CD4-positive, alpha-beta T cell treated with Interleukin-17A for 4 hours (primary cell): ENCODE measurements at regions not wholly inside any gene's neighbourhood (a gene's known extent, or its start where the extent isn't known, plus 50 kb on each side); places are given as distances from the start of the nearest gene placed in this dataset.
"Not testable (repeated sequence)": the region's sequence is repeated elsewhere in the genome, so short reads cannot be mapped to it uniquely, and the experiment has no call there.

Experiments
- DNase-seq: peaks from one replicate; pipeline ENCODE4 v3.0.0-alpha.2; 2020; ENCODE audit warnings: mixed read lengths

DNA sequence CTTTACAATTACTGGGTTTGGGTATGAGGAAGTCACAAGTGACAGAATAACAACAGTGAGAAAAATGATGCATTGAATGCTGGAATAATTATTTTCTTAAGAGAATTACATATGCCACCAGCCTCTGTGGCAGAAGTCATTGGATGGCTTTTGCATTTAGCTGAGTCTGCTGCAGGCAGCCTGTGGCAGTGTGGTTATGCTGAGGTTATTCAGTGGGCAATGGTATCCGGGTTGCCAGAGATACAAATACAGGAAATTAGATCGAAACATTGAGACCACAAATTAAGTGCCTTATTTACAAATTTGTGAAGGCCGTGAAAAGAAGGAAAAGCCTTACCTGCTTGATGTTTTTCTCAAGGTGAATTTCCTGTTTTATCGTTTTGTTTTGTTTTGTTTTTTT, 1050.0 kb downstream of the GALC start:
- no peak for DNase-seq

DNA sequence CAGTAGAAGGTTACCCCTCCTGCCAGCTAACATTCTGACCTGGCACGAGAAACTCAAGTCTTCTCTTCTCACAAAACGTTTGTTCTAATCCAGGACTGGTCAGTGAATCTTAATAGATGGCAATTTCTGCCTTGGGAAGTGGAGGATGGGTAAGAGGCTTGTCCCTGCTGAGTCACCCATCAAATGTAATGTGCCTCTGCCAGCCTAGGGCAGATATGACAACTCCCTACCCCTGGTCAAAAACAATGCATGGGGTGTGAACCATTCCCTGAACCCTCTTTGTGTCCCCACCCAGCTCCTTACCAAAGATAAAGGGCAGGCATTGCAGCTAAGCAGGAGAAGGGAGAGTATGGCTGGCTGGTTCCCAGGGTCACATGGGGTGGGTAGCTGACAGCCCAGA, 1052.9 kb downstream of the GALC start:
- no peak for DNase-seq

DNA sequence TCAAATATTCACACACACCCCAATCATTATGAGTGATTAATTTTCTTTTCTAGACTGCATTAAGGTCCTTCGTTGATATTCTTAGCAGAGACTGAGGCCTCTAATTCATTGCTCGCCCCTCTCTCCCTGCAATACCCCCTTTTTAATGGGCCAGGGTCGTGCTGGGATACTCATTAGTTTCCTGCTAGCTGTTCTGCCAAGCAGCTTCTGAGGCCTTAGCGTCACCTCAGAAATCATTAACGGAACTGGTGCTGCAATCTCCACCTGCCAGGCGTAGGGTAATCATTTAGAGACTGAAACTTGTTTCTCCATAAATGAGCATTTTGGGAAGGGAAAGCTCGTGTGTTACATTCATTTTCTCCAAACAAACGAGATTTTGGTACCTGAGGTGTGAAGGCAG, 1054.7 kb downstream of the GALC start:
- DNase-seq: no peak

GRCh38 chr14:86936556-86936955, 1056.4 kb downstream of the GALC start:
- DNase-seq: no peak

DNA sequence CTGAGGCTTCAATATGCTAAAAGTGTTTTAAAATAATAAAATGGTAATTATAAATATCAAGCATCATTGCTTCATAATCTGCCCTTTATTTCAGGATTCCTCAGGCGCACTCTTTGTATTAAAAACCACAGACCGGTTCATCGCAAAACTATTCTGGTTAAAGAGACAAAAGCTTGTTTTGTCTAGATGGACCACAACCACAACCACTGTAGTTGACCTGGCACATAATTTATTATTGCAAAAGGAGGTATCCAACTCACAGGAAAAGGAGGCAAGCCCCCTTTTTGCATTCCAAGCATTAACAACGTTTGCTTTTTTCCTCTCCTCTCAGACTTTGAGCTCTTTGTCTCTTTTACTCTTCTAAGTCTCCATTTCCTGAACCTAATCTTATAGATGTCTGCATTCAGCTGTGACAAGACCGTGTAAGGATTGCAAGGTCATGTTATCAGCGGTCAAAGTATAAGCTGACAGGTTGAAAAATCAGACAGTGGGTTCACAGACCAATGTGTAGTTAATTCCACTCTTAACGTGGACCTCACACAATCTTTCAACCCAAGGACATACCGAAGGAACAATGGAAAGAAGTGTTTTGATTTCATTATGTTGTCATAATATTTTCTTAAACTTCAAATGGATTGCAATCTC, 1057.6 kb downstream of the GALC start:
- no peak for DNase-seq

- no peak for DNase-seq
Observed at GRCh38 chr14:86933958-86934595, 1058.9 kb downstream of the GALC start.

- no peak for DNase-seq
Observed at GRCh38 chr14:86933460-86933859, 1059.5 kb downstream of the GALC start.

GRCh38 chr14:86915406-86915805, 1077.6 kb downstream of the GALC start:
- DNase-seq: no peak

DNA sequence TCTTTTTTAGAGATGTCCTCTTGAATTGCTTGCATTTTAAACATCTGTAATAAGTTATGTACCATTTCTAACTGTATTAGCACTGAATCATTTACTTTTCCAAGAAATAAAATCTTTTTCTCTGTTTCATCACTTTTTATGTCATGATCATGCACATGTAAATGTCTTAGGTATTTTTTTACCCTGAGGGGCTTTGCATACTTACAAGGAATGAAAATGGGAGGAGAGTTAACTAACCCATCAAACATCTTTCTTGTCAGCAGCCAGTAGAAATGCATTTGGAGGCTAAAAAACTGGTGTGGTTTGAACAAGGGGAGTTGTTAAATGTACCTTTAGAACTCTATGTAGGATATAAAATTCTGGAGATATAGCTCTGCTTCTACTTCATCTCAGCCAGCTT, 1080.3 kb downstream of the GALC start:
- no peak for DNase-seq

DNA sequence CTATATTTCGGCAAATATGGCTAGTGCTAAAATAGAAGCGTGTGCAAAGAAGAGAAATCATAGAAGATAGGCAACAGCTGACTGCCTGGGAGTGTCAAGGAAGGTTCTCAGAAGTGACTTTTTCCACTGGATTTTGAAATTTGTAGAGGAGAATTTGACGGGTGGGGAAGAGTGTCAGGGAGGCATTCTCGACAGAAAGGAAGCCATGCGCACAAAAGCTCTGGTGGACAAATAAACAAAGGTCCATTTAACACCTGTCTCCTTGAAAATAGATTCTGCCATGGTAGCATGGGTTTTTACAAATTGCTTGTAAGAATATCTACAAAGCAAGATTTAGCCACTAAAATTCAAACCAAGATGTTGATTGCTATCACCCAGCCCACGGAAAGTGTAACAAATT, 1081.5 kb downstream of the GALC start:
- no peak for DNase-seq

DNA sequence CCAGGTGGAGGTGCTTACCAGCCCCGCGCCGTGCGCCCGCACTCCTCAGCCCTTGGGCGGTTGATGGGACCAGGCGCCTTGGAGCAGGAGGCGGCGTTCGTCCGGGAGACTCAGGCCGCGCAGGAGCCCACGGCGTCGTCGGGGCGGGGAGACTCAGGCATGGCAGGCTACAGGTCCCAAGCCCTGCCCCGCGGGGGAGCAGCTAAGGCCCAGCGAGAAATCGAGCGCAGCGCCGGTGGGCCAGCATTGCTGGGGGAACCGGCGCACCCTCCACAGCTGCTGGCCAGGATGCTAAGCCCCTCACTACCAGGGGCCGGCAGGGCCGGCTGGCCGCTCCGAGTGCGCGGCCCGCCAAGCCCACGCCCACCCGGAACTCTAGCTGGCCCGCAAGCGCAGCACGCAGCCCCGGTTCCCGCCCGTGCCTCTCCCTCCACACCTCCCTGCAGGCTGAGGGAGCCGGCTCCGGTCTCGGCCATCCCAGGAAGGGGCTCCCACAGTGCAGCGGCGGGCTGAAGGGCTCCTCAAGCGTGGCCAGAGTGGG, 1087.5 kb downstream of the GALC start:
- DNase-seq: not testable (repeated sequence)

GRCh38 chr14:86902176-86902950, 1090.6 kb downstream of the GALC start:
- DNase-seq: no peak

GRCh38 chr14:86897704-86898513, 1095.1 kb downstream of the GALC start:
- DNase-seq: no peak

DNA sequence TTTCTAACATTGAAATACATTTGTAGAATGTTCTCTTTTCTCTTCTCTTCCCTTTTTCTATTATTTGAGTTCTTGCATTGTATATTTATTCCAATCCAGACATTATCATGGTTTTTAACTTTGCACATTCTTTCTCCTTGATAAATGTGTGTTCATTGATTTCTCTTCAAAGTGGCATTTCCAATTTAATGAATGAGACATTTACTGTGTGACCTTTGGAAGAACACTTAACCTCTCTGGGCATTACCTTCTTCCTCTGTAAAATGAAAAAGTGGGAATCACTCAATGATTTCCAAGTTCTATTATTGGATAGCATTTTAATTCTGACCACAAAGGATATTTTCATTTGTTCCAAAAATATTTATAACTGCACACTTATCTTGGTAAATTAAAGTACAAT, 1095.8 kb downstream of the GALC start:
- DNase-seq: no peak

- DNase-seq: no peak
Observed at GRCh38 chr14:86896701-86897100, 1096.3 kb downstream of the GALC start.

DNA sequence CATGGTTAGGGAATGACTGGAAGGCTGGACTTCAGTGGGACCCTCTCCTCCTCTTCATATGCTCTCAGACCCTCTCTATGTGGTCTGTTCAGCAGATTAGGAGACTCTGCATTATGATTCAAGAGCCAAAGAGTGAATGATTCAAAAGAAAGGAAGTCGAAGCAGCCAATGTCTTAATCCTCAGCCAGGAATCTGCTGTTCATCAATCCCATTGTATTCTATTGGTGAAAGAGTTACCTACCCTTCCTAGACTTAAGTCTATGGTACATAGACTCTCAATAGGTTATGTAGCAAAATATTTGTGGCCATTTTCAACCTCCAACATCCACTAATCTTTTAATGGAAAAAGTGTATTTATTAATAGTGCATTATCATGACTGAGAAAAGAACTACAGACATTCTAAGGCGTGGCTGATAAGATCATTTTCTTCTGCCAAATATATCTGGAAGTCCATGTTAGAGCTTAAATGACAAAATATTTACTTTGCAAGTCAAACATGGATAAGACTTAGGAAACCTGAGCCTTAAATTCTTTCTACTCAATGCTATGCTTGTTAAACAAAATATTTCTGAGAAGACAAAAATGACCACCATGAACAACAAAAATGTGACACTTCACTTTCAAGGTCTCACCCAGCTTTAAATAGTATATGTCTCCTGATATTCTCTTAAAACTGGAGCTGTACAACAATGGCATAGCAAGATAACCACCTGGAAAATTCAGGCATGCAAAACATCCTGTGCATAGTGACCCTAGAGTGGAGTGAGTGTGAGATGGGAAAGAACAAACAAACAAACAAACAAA, 1100.6 kb downstream of the GALC start:
- DNase-seq: no peak

- no peak for DNase-seq
Observed at GRCh38 chr14:86885280-86885679, 1107.7 kb downstream of the GALC start.

DNA sequence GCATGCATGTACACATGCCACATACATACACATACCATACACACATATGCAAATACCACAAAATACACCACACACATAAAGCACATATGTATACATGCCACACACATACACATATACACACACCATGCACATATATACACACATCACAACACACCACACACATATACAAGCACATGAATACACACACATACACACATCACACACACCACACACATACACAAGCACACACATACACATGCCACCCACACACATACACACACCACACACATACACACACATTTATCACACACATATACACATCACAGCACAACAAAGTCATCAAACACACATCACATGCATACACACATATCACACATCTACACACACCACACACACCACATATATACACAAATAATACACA, 1108.5 kb downstream of the GALC start:
- no peak for DNase-seq

GRCh38 chr14:86882818-86883217, 1110.2 kb downstream of the GALC start:
- DNase-seq: no peak

DNA sequence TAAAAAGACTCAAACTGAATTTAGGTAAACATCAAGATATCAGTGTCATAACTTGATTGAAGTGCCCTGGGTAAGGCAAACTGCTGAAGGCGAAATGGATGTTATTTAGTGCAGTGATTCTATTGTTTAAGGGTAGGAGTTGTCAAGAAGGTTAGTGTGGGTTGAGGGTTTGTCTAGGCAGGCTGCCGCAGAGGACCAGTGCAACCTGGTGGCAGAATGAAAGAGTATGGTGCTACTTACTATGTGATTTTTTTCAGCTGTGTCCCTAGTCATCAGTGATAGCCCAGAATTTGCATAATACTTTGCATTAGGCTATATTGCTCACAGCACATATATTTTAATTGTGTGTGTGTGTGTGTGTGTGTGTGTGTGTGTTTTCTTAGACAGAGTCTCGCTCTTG, 1127.0 kb downstream of the GALC start:
- no peak for DNase-seq

DNA sequence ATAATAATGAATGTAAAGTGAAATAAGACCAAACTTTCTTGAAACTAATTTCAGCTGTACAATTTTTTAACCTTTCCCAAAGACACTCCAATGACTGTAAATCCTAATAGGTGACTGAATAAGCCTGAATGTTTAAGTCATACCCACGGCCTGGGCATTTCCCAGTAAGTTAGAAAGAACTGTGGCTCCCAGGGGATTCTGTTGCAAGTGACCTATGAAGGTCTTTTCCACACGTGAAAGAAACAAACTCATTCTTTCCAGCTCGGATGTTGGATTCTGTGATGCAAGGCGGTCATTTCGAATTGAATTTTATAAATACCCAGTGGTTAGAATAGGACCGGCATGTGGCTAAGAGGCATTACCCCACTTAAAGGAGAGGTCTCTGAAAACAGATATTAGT, 1134.4 kb downstream of the GALC start:
- DNase-seq: no peak

DNA sequence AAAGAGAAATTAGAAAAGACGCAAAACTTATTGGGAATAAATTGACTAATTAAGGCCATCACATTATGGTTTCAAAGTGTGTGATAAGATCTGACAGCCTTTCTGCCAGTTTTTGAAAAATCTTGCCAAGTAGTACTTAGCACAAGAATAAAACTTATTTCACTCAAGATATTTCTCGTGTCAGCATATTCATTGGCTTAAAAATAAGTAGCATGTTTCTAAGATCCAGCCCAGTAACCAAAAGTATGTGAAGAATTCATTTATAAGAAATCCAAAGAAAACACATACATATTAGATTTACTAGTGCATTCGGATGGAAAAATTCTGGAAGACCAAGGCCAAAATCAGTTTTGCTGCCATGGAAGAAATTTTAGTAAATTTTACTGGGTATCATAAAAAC, 1135.0 kb downstream of the GALC start:
- no peak for DNase-seq
